NOMO-1 (cell line): ENCODE measurements at regions not wholly inside any gene's neighbourhood (a gene's known extent, or its start where the extent isn't known, plus 50 kb on each side); places are given as distances from the start of the nearest gene placed in this dataset.
"Not testable (repeated sequence)": the region's sequence is repeated elsewhere in the genome, so short reads cannot be mapped to it uniquely, and the experiment has no call there.

Experiments used
- DNase-seq, 2 experiments: peaks; one replicate each; lab custom pipeline; 2025; ENCODE audit not compliant: unreplicated experiment in 2 of 2; lab: John Stamatoyannopoulos, UW

GRCh38 chr3:180743813-180744590, 64.7 kb upstream of the CCDC39 start:
- DNase-seq, result no peak

DNA sequence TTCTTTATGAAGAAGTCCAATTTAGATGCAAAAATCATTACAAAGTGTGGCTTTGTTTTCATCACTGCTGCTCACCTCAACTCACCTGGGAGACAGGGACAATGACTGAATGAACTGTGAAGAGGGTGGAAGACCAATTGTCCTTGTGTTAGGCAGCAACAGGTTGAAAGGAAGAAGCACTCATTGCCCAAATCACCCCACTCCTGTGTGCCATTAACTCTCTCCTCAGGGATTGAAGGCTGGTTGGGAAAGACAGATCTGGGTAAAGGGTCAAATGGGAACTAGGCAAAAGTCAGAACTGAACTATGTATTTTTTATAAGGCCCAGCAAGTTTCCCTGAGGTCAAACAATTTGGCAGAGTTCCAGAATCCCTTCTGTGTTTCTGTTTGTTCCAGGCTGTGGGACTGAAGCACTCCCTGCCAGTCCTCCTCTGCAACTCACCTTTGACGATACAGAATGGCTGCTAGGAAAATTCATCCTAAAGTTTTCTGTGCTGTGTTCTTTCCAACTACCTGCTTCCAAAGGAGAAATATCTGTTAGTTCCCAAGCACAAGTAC, 68.6 kb upstream of the CCDC39 start:
- DNase-seq, result no peak

- no peak for DNase-seq
Measured at GRCh38 chr3:180749322-180749721, 70.0 kb upstream of the CCDC39 start.

GRCh38 chr3:180749796-180750195, 70.5 kb upstream of the CCDC39 start:
- DNase-seq, result no peak

- DNase-seq, result no peak
Measured at GRCh38 chr3:180755556-180755955, 76.3 kb upstream of the CCDC39 start.

DNA sequence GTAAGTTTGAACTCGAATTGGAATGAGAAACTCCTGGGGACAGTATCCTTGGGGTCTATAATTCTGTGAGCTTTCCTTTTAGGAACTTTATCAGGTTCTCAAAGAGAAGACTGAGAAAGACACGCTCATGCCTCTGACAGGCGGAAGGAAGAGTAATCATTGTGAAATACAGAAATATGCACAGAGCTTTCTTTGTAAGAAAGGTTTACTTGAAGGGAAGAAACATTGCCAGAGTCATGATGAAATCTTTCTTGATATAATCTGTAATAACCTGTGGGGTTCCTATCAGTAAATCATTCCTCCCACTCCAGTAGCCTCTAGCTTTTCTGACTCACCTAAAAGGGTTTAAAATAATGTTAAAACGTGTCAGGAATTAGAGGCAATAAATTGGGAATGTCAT, 83.6 kb upstream of the CCDC39 start:
- DNase-seq, result peak; percentile 3 to 63

- DNase-seq, result no peak
Measured at GRCh38 chr3:180764481-180764880, 85.2 kb upstream of the CCDC39 start.

DNA sequence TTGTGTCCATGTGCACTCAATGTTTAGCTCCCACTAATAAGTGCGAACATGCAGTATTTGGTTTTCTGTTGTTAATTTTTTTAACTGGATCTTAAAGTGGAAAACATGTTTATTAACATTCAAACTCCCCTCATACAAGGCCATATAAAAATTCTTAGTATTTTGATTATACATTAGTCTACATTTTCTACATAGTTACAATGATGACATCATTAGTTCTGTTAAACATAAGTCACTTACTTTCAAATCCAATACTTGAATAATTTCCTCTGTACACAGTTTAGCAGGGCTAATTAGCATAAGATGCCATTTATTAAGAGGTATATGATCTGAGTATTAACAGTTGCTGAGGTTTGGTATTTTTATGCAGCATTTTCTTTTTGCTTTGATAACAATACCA, 91.3 kb upstream of the CCDC39 start:
- no peak for DNase-seq

- no peak for DNase-seq
Measured at GRCh38 chr3:180776433-180776832, 97.1 kb upstream of the CCDC39 start.

- no peak for DNase-seq
Measured at GRCh38 chr3:180782195-180782984, 103.1 kb upstream of the CCDC39 start.

GRCh38 chr3:180786227-180786626, 106.9 kb upstream of the CCDC39 start:
- not testable (repeated sequence) for DNase-seq

DNA sequence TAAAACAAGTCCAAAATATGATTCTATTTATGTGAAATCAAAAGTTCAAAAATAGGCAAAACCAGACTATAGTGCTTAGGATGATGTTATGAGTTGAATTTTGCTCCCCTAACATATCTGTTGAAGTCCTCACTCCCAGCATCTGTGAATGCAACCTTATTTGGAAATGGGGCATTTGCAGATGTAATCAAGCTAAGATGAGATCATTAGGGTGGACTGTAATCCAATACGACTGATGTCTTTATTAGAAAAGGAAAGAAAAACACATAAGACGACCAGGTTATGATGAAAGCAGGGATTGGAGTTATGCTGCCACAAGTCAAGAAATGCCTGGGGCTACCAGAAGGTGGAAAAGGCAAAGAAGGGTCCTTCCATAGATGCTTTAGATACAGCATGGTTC, 110.5 kb upstream of the CCDC39 start:
- no peak for DNase-seq

- DNase-seq, result no peak
Measured at GRCh38 chr3:180798197-180798596, 114.3 kb upstream of the FXR1 start.

DNA sequence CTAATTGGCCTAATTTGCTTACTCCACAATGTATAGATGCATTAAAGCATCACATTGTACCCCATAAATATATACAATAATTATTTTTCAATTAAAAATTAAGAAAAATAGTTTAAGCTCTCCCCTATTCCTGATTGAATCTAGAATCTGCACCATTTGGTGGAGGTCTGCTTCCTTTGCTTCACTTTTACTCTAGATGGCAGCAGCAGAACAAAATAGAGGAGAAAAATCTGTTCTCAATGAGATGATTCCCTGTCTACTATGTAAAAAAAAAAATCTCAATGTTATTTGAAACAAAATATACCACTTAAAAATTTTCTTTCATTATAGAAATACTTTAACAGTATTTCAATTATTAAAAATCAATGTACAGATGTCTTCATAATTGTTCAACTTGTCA, 109.6 kb upstream of the FXR1 start:
- peak in 1 of 2 experiments; percentile 10 for DNase-seq

DNA sequence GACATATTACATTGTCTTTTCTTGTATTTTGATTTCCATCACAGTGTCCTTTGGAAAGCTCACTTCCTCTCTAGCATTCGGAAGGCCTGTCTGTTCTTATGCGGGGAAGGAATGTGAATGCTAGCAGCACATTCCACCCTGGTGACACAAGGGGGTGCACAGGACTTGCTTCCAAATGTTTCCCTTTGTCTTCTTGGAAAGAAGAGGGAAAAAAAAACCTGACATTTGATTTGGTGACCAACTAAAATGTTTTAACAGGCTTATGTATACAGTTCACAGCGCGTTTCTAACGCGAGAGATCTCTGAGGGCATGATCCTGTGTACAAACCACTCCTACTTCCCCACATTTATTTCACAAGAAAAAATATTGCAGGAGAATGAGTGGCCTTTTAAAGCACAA, 107.6 kb upstream of the FXR1 start:
- no peak for DNase-seq

DNA sequence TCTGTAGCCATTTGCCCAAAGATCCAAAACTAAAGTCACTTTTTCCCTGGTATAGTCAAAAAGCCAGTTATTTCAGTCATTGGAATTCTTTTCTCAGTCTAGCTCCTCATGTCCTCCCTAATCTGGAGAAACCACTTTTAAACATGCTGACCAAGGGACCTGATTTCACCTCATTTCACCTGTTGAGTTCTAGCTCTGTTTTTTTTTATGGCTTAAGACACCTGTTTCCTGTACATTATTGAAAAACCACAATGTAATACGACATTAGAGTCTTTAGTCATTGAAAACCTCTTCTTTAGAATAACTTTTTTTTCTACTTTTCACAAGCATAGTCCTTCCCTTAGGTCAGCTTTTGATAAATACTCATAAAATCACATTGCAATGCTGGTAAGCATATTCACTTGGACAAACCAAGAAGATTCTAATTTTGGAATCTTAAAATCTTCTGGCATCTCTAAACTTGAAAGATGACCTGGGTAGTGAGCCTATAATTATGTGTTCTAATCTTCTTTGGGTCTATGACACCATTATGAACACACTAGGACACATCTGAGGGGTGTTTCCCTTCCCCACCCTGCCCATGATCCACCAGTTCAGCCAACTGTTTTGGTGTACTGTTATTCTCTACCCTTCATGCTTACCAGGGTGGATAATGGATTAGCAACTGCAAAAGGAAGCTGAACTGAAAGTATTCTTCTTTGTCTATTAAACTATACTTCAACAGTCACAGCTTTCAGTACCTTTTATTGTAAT, 103.5 kb upstream of the FXR1 start:
- no peak for DNase-seq

GRCh38 chr3:180820400-180820799, 92.1 kb upstream of the FXR1 start:
- DNase-seq, result no peak

GRCh38 chr3:180825964-180826363, 86.5 kb upstream of the FXR1 start:
- DNase-seq, result no peak

DNA sequence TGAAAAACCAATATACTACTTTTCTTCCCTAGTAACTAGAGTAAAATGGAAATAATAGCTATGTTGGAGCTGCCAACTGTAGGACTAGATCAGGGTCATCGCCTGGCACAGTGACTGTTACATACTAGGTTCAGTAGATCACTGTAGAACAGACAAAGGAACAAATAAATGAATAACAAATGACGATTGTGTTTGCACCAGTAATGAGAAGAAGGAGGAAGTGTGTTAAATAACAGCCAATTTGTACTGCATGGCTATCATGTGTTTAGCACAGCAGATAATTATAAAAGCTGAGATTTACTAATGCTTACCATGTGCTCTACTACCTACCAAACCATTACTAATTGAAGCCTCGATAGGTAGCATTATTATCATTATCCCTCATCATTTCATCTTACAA, 85.3 kb upstream of the FXR1 start:
- DNase-seq, result no peak

DNA sequence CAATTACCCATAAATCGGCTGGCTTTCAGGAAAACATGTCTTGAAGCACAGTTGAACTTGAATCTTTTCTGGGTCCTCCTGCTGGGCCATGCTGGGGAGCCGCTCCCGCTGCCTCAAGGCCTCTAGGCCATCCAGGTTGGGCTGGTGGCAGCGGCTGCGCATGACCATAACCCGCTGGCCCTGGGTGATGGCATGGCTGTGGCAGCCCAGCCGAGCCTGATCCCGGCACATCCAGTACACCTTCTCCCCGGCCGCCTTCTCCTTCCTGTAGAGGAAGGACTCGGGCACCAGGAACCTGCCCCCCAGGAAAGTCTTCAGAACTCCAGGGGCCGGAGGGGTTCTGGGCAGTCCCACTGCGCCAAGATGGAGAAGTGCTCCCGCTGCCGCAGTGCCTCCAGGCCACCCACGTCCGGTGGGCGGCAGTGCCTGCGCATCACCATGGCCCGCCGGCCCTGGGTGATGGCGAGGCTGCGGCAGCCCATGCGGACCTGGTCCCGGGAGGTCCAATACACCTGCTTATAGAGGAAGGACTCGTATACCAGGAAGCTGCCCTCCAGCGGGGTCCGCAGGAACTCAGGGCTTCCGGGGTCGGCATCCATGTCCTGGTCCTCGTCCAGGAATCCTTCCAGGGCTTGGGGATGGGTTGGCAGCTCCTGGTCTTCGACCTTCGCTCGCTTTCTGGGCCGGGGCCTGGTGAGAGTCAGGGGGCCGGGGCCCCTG, 84.3 kb upstream of the FXR1 start:
- DNase-seq, result no peak
